Neural cell (in vitro differentiated cells): ENCODE measurements at regions not wholly inside any gene's neighbourhood (a gene's known extent, or its start where the extent isn't known, plus 50 kb on each side); places are given as distances from the start of the nearest gene placed in this dataset.

Source experiments
- H2AFZ ChIP-seq: fragments of 200-600, 300-800 bp; sonication (generic), shearing (Covaris generic); 2 replicates; pipeline ENCODE4 v1.6.0; 2014; ENCODE audit warnings: low read depth, mild to moderate bottlenecking, antibody characterized with exemption, low read length, moderate library complexity
- H3F3A ChIP-seq: fragments of 200-600 bp; shearing (Covaris generic); 2 replicates; pipeline ENCODE4 v1.6.1; 2016; ENCODE audit warnings: mild to moderate bottlenecking, moderate library complexity, mixed read lengths, antibody characterized with exemption, low read length; ENCODE audit not compliant: insufficient read depth, poor library complexity, severe bottlenecking
- H3K27ac ChIP-seq: fragments of 200-600, 300-800 bp; sonication (generic), shearing (Covaris generic); 2 replicates; pipeline ENCODE4 v1.5.1; 2014; ENCODE audit warnings: mild to moderate bottlenecking, low read length, moderate library complexity
- H3K27me3 ChIP-seq: fragments of 300-800, 200-600 bp; sonication (generic), shearing (Covaris generic); 2 replicates; pipeline ENCODE4 v1.6.0; 2014; ENCODE audit warnings: mild to moderate bottlenecking, low read depth, low read length, moderate library complexity; ENCODE audit not compliant: insufficient read depth
- H3K36me3 ChIP-seq: fragments of 300-800, 200-600 bp; sonication (generic), shearing (Covaris generic); 2 replicates; pipeline ENCODE4 v1.5.1; 2014; ENCODE audit warnings: mild to moderate bottlenecking, antibody characterized with exemption, low read length, moderate library complexity; ENCODE audit not compliant: insufficient read depth
- H3K4me2 ChIP-seq: fragments of 300-800, 200-600 bp; sonication (generic), shearing (Covaris generic); 2 replicates; pipeline ENCODE4 v1.6.0; 2014; ENCODE audit warnings: mild to moderate bottlenecking, low read length
- H3K4me3 ChIP-seq: fragments of 300-800, 200-600 bp; sonication (generic), shearing (Covaris generic); 2 replicates; pipeline ENCODE4 v1.5.1; 2014; ENCODE audit warnings: mild to moderate bottlenecking, low read length, moderate library complexity
- H3K79me2 ChIP-seq: fragments of 200-600 bp; shearing (Covaris generic); replicated peaks from 2 replicates; pipeline ENCODE4 v1.6.0; 2014; ENCODE audit warnings: mild to moderate bottlenecking, low read length, moderate library complexity; ENCODE audit not compliant: insufficient read depth
- H3K9ac ChIP-seq: fragments of 300-800, 200-600 bp; sonication (generic), shearing (Covaris generic); 2 replicates; pipeline ENCODE4 v1.6.1; 2016; ENCODE audit warnings: mild to moderate bottlenecking, low read length, mixed read lengths
- H3K9me2 ChIP-seq: fragments of 200-600 bp; shearing (Covaris generic); 2 replicates; pipeline ENCODE4 v1.6.1; 2016; ENCODE audit warnings: mild to moderate bottlenecking, low read length, mixed read lengths; ENCODE audit not compliant: insufficient read depth
- H3K9me3 ChIP-seq: fragments of 200-600, 300-800 bp; sonication (generic), shearing (Covaris generic); 2 replicates; pipeline ENCODE4 v1.6.1; 2016; ENCODE audit warnings: mild to moderate bottlenecking, mixed run types, low read length, moderate library complexity, mixed read lengths
- H4K20me1 ChIP-seq: fragments of 200-600 bp; shearing (Covaris generic); 2 replicates; pipeline ENCODE4 v1.6.1; 2016; ENCODE audit warnings: mild to moderate bottlenecking, mixed run types; ENCODE audit not compliant: insufficient read depth
- CTCF ChIP-seq: fragments of 450-650 bp; IDR thresholded peaks from 2 replicates; pipeline ENCODE4 v1.5.1; 2014; ENCODE audit warnings: antibody characterized with exemption, mild to moderate bottlenecking, moderate library complexity; ENCODE audit not compliant: poor library complexity, severe bottlenecking
- EP300 ChIP-seq: fragments of 450-650 bp; conservative IDR thresholded peaks from 2 replicates; pipeline ENCODE4 v1.6.1; 2014; ENCODE audit warnings: antibody characterized with exemption, mild to moderate bottlenecking, moderate library complexity; ENCODE audit not compliant: poor library complexity, severe bottlenecking
- EZH2 ChIP-seq: fragments of 200-600, 300-800 bp; shearing (Covaris generic), sonication (generic); IDR thresholded peaks from 2 replicates; pipeline ENCODE4 v1.6.1; 2014; ENCODE audit warnings: antibody characterized with exemption, low read length, borderline replicate concordance, mild to moderate bottlenecking; ENCODE audit not compliant: insufficient read depth, poor library complexity, severe bottlenecking
- MXI1 ChIP-seq: fragments of 450-650 bp; conservative IDR thresholded peaks from 2 replicates; pipeline ENCODE4 v1.6.1; 2014; ENCODE audit warnings: antibody characterized with exemption, mild to moderate bottlenecking; ENCODE audit not compliant: poor library complexity, severe bottlenecking
- POLR2AphosphoS5 ChIP-seq: IDR thresholded peaks from 2 replicates; pipeline ENCODE4 v1.6.1; 2012
- RAD21 ChIP-seq: fragments of 450-650 bp; conservative IDR thresholded peaks from 2 replicates; pipeline ENCODE4 v1.6.1; 2014; ENCODE audit warnings: antibody characterized with exemption, mild to moderate bottlenecking, moderate library complexity
- REST ChIP-seq: IDR thresholded peaks from 2 replicates; pipeline ENCODE4 v1.6.1; 2012; ENCODE audit warnings: borderline replicate concordance
- SMC3 ChIP-seq: fragments of 450-650 bp; conservative IDR thresholded peaks from 2 replicates; pipeline ENCODE4 v1.6.1; 2014; ENCODE audit warnings: antibody characterized with exemption, mild to moderate bottlenecking, moderate library complexity; ENCODE audit not compliant: poor library complexity
- TAF1 ChIP-seq: IDR thresholded peaks from 2 replicates; pipeline ENCODE4 v1.6.1; 2012; ENCODE audit warnings: low read depth

DNA sequence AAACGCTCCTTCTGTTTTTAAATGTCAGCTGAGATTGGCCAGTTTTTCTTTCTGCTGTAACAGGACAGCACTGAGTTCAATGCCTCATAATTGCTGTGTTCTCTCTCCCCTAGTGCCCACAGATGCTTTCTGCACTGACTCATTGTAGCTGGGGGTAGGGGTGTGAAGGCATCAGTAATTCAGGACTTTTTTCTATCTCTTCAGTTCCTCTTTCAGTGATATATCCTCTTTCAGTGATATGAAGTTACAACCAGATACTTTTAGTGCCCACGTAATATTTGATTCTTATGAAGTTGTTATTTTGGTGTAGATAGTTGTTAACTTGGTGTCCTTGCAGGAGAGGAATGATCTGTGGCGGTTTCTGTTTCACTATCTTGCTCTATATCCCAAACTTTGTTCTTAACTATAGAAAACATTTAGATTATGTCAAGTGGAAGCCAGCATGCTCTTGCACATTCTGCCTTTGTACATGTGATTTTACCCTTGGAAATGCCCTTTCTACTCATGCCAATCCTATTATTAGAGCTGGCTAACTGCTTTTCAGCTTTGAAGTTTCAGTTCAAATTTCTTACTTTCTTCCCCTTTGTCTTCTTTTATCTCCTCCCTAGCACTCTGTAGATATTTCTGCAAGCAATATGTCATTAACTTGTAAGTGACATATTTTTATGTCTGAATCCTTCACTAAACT lies 1258.4 kb downstream of the FAM133A start:
- no peaks in the 10 kb centered on the region for H3K27me3 ChIP-seq
- no peak overlapping the region for H3K4me3 ChIP-seq
- H3K9me2 ChIP-seq: no peaks in the 10 kb centered on the region
- H3K9ac ChIP-seq: no peak overlapping the region
- H3K27ac ChIP-seq: no peak overlapping the region
- H3K79me2 ChIP-seq: no peaks in the 10 kb centered on the region
- H3K9me3 ChIP-seq: no peaks in the 10 kb centered on the region
- H3F3A ChIP-seq: no peaks in the 10 kb centered on the region
- no peak overlapping the region for H2AFZ ChIP-seq
- TF ChIP-seq REST: no peak
- no peak for TF ChIP-seq POLR2AphosphoS5
- no peak for TF ChIP-seq SMC3
- TF ChIP-seq EZH2: no peak
- no peak for TF ChIP-seq RAD21
- no peak for TF ChIP-seq TAF1
- TF ChIP-seq CTCF: no peak
- no peak for TF ChIP-seq MXI1
- TF ChIP-seq EP300: no peak
- H4K20me1 ChIP-seq: no peaks in the 10 kb centered on the region
- no peaks in the 10 kb centered on the region for H3K36me3 ChIP-seq
- no peak overlapping the region for H3K4me2 ChIP-seq

DNA sequence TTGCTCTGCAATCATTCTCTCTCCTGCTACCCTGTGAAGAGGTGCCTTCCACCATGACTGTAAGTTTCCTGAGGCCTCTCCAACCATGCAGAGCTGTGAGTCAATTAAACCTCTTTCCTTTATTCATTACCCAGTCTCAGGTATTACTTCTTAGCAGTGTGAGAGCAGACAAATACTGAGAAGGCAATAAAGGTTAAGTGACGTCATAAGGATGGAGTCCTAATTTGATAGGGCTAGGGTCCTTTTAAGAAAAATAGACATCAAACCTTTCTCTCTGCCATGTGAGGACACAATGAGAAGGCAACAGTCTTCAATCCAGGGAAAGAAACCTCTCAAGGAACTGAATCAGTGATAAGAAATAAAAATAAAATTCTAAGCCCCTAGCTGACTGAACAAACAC lies 1262.7 kb downstream of the FAM133A start:
- H3K36me3 ChIP-seq: no peaks in the 10 kb centered on the region
- H2AFZ ChIP-seq: no peak overlapping the region
- no peak overlapping the region for H3K4me3 ChIP-seq
- H3K4me2 ChIP-seq: no peak overlapping the region
- H3K27me3 ChIP-seq: no peaks in the 10 kb centered on the region
- H4K20me1 ChIP-seq: no peaks in the 10 kb centered on the region
- no peaks in the 10 kb centered on the region for H3K79me2 ChIP-seq
- no peak overlapping the region for H3K27ac ChIP-seq
- no peaks in the 10 kb centered on the region for H3K9me2 ChIP-seq
- H3K9ac ChIP-seq: no peak overlapping the region
- H3K9me3 ChIP-seq: no peaks in the 10 kb centered on the region
- TF ChIP-seq MXI1 (no peak), EZH2 (no peak), TAF1 (no peak), REST (no peak), EP300 (no peak), CTCF (no peak), RAD21 (no peak)
- H3F3A ChIP-seq: no peaks in the 10 kb centered on the region
